ENCODE measurements at regions not wholly inside any gene's neighbourhood (a gene's known extent, or its start where the extent isn't known, plus 50 kb on each side); places are given as distances from the start of the nearest gene placed in this dataset.

GRCh38 chr13:89515948-89516347 lies 1831.5 kb upstream of the MIR17HG start:
- H3K27ac ChIP-seq (ENCODE audit: low read depth in 1 of 2, low read length in 2 of 2): no peak overlapping the region
- H3K36me3 ChIP-seq (ENCODE audit: control insufficient read depth in 4 of 4, insufficient read depth in 3 of 4, low read depth in 1 of 4, low read length in 3 of 4): no peaks in the 10 kb centered on the region
- no peak for DNase-seq (ENCODE audit: low spot score)
- H3K9me3 ChIP-seq (ENCODE audit: control insufficient read depth in 4 of 4, low read length in 3 of 4): no peaks in the 10 kb centered on the region
- H3K4me3 ChIP-seq (ENCODE audit: low read depth in 1 of 3, low read length in 3 of 3): no peak overlapping the region
- H3K4me1 ChIP-seq (ENCODE audit: control insufficient read depth in 4 of 4, insufficient read depth in 4 of 4, low read length in 3 of 4): peaks cover 0 to 7% (median 6%) of the 10 kb centered on the region in 4 donors
- H3K27me3 ChIP-seq (ENCODE audit: control insufficient read depth in 4 of 4, insufficient read depth in 4 of 4, low read length in 3 of 4): no peaks in the 10 kb centered on the region
- 96% methylated on average over 1 of the region's 1 CpG for WGBS
- TF ChIP-seq REST (IDR thresholded peaks at IDR 0.05) (no peak), TAF1 (conservative IDR thresholded peaks at IDR 0.05) (no peak), ZBTB33 (IDR thresholded peaks at IDR 0.05) (no peak), HNF4G (IDR thresholded peaks at IDR 0.05) (no peak), SP1 (IDR thresholded peaks at IDR 0.05) (no peak), GABPA (IDR thresholded peaks at IDR 0.05 in 1 of 2, conservative IDR thresholded peaks at IDR 0.05 in 1 of 2) (no peak), NR2F2 (IDR thresholded peaks at IDR 0.05) (no peak), RAD21 (IDR thresholded peaks at IDR 0.05) (no peak), MAX (IDR thresholded peaks at IDR 0.05) (no peak), RXRA (IDR thresholded peaks at IDR 0.05) (no peak), HNF4A (conservative IDR thresholded peaks at IDR 0.05) (no peak), JUND (IDR thresholded peaks at IDR 0.05) (no peak), FOXA2 (IDR thresholded peaks at IDR 0.05) (no peak), CTCF (IDR thresholded peaks at IDR 0.05; ENCODE audit: low read depth, low read length, missing input control) (no peak)
- H3K9ac ChIP-seq (ENCODE audit: low read depth in 1 of 2, low read length in 2 of 2): no peak overlapping the region

GRCh38 chr13:89518289-89519077 lies 1829.0 kb upstream of the MIR17HG start:
- no peak for DNase-seq (ENCODE audit: low spot score)
- no peaks in the 10 kb centered on the region for H3K27me3 ChIP-seq (ENCODE audit: control insufficient read depth in 4 of 4, insufficient read depth in 4 of 4, low read length in 3 of 4)
- H3K4me3 ChIP-seq (ENCODE audit: low read depth in 1 of 3, low read length in 3 of 3): no peak overlapping the region
- H3K36me3 ChIP-seq (ENCODE audit: control insufficient read depth in 4 of 4, insufficient read depth in 3 of 4, low read depth in 1 of 4, low read length in 3 of 4): no peaks in the 10 kb centered on the region
- no peak overlapping the region for H3K27ac ChIP-seq (ENCODE audit: low read depth in 1 of 2, low read length in 2 of 2)
- no peak for TF ChIP-seq ZBTB33 (IDR thresholded peaks at IDR 0.05)
- TF ChIP-seq SP1 (IDR thresholded peaks at IDR 0.05): no peak
- no peak overlapping the region for H3K9ac ChIP-seq (ENCODE audit: low read depth in 1 of 2, low read length in 2 of 2)
- 86% methylated on average over 4 of the region's 4 CpGs for WGBS
- peaks cover 0 to 7% (median 6%) of the 10 kb centered on the region in 4 donors for H3K4me1 ChIP-seq (ENCODE audit: control insufficient read depth in 4 of 4, insufficient read depth in 4 of 4, low read length in 3 of 4)
- H3K9me3 ChIP-seq (ENCODE audit: control insufficient read depth in 4 of 4, low read length in 3 of 4): no peaks in the 10 kb centered on the region

Measured in liver (tissue), 8 donors.